Left lobe of liver (tissue), 2 donors: ENCODE measurements at regions not wholly inside any gene's neighbourhood (a gene's known extent, or its start where the extent isn't known, plus 50 kb on each side); places are given as distances from the start of the nearest gene placed in this dataset.
A peak's percentile ranks its signal among the peaks of the same experiment; 100 is the strongest.
"Not testable (repeated sequence)": the region's sequence is repeated elsewhere in the genome, so short reads cannot be mapped to it uniquely, and the experiment has no call there.

Experiments used
- ATAC-seq: fragments of 200-7000 bp; cut with Tn5 transposase; one replicate; pipeline ENCODE4 v1.9.1; 2020; ENCODE audit warnings: mild to moderate bottlenecking, moderate library complexity
- DNase-seq: peaks from one replicate; pipeline ENCODE4 v3.0.0-alpha.2; 2020; ENCODE audit warnings: low spot score
- donor health status: DM: no; HTN: no; CAD: no; lungs with moderate emphysema.
- donor health status: DM: no; HTN: yes; CAD: no.

GRCh38 chr2:142668420-142668819 is 209.0 kb upstream of the KYNU start:
- ATAC-seq (no peak), DNase-seq (no peak)

- ATAC-seq (no peak), DNase-seq (no peak)
These were observed 212.2 kb upstream of the KYNU start for GRCh38 chr2:142665241-142665640.

- ATAC-seq: no peak
- DNase-seq: no peak
These were observed 226.9 kb upstream of the KYNU start for GRCh38 chr2:142650601-142651000.

- no peak for ATAC-seq
- DNase-seq: no peak
These were observed 227.9 kb upstream of the KYNU start for GRCh38 chr2:142649581-142649980.

GRCh38 chr2:142642650-142643049 is 234.8 kb upstream of the KYNU start:
- DNase-seq (no peak), ATAC-seq (no peak)

DNA sequence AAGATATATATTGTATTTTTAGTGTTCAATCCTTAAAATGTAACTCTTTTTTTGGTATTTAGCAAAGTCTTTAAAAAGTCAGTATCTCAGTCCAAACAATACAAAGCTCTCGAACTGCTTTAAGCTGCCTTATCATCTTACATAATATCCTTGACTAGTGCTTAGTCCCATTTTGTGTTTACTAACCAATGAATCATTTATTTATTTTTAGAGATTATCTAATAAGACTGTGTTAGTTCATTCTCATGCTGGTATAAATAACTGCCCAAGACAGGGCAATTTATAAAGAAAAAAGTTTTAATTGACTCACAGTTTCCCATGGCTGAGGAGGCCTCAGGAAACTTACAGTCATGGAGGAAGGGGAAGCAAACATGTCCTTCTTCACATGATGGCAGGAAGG is 248.3 kb upstream of the KYNU start:
- DNase-seq: no peak
- no peak for ATAC-seq

DNA sequence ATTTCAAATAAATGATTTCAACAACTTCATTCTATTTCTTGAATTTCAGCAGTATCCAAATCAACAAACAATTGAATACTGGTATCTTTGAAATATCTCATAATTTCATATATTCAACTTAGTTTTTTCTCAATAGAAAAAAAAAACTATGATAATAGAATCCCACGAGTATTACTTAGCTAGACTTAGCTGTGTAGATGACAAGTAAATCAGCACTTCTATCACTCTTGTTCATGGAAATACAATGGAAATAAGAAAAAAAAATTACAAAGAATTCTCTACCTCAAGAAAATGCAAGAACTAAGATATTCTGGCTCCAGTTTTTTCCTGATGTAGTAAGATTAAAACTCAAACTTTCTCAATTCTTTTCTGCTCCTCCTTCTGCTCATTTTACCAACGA is 256.2 kb upstream of the KYNU start:
- DNase-seq: no peak
- ATAC-seq: no peak

DNA sequence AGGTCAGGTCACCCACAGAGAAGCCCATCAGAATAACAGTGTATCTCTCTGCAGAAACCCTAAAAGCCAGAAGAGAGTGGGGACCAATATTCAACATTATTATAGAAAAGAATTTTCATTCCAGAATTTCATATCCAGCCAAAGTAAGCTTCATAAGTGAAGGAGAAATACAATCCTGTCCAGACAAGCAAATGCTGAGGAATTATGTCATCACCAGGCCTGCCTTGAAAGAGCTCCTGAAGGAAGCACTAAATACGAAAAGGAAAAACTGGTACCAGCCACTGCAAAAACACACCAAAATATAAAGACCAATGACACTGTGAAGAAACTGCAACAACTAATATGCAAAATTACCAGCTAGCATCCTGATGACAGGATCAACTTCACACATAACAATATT is 260.0 kb upstream of the KYNU start:
- ATAC-seq (no peak), DNase-seq (no peak)

DNA sequence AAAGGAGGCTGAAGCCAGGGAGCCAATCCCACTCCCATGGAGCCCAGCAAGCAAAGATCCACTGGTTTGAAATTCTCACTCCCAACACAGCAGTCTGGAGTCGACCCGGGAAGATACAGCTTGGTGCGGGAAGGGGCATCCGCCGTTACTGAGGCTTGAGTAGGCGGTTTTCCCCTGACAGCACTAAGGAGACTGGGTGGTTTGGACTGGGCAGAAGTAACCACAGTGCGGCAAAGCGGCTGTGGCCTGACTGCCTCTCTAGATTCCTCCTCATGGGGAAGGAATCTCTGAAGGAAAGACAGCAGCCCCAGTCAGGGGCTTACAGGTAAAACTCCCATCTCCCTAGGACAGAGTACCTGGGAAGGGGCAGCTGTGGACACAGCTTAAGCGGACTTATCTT is 261.6 kb upstream of the KYNU start:
- DNase-seq (no peak), ATAC-seq (no peak)

- not testable (repeated sequence) for ATAC-seq, DNase-seq
These were observed 264.3 kb upstream of the KYNU start for GRCh38 chr2:142613193-142613592.

GRCh38 chr2:142605421-142605820 is 272.0 kb upstream of the KYNU start:
- DNase-seq (no peak), ATAC-seq (no peak)

DNA sequence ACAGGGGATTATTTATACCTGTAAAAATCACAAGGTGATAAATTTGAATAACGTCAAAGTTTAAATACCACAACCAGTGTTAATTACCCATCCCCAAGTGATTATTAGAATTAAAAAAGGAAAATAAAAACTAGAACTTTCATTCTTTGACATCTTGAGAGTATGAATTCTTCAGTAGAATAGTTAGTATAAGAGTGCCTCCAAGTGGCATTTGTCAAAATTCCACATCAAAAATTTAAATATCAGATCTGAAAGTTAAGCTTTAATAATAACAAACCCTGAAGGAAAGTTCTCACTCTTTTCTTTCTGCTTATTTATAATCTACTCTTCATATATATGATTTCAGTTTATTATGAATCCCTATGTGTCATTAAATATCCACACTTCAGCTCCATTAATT is 273.7 kb upstream of the KYNU start:
- no peak for DNase-seq
- peak; percentile 47 for ATAC-seq

DNA sequence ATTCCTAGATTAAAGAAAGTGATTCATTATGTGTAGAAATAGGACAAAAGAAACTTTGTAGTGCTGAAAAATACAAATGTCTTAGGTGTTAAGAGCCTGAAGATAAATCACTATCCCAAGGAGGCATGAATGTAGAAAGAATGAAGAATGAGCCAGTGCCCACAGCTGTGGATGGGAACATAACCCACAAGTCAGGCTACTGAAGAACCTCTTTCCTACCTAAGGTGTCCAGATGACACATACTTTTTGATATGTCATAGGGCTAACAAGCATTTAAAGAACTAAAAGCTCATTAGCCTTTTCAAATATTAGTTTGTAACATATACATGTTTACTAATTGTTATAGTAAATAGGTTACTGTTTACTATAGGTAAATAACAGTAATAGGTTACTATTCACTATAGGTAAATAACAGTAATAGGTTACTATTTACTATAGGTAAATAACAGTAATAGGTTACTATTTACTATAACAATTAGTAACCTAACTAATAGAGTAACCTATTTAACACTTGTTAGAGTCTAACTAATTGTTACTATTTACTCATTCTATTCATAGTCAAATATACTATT is 275.0 kb upstream of the KYNU start:
- ATAC-seq: no peak
- no peak for DNase-seq

DNA sequence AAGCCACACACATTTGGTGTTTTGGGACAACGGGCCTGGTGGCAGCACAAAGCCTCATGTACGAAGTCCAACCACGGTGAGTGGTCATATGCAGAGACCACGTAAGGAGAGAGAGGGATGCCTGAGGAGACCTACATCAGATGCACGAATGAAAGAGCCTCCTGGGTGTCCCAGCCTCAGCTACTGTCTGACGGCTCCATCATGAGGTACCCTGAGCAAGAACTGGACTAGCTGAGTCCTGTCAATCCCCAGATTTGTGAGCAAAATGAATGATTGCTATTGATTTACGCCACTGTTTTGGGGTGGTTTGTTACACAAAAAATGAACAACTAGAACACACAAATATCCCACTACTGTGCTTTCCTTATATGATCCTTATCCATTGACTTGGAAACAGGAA is 275.7 kb upstream of the KYNU start:
- no peak for DNase-seq
- ATAC-seq: no peak

DNA sequence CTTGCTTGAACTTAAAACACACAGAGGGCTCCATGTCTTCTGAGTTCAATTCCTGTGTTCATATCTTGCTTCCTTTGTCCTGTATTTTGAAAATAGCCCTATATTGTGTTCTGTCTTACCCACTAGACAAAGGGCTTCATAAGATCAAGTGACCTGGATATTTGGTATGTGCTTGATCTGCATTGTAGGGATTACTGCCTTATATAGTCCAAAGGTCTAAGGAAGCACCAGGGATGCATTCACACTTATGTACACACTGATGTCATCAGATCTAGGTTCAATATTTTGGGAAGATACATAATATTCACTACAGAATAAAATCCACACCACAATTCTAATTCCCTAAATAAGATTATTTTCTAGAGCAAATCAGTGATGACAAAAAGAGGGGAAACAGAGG is 278.0 kb upstream of the KYNU start:
- no peak for ATAC-seq
- DNase-seq: no peak

DNA sequence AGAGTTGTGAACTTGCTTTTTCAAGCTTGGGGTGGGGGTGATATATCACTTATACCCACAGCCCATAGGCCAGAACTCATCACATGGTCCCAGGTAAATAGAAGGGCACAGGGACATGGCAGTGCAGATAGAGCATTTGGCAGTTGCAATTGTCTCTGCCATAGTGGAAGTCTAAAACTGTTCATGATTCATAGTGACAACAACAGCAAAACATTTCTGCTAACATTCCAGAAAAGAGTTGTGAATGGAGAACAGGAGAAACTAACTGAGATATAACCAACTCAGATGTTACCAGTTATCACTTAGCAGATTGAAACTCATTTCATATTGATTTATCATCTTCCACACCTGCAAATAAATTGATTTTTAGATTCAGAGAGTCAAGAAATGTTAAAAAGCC is 278.6 kb upstream of the KYNU start:
- ATAC-seq: no peak

DNA sequence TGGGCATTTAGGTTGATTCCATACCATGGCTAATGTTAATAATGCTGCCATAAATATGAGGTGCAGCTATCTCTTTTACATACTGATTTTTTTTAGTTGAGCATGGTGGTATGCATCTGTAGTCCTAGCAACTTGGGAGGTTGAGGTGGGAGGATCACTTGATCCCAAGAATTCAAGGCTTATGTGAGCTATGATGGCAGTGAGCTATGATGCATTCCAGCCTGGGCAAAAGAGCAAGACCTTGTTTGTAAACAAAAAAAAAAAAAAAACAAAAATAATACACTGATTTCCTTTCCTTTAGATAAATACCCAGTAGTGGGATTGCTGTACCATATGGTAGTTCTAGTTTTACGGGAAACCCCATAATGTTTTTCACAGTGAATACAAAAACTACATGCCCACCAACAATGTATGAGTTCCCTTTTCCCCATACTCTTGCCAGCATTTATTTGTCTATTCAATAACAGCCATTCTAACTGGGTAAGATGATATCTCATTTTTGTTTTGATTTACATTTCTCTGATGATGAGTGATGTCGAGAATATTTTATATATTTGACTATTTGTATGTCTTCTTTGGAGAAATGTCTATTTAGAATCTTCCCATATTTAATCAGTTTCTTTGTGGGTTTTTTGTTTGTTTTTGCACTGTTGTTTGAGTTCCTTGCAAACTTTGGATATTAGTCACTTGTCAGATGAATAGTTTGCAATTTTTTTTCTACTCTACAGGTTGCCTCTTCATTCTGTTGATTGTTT is 281.0 kb upstream of the KYNU start:
- ATAC-seq (no peak), DNase-seq (no peak)

More for the DNA sequence above, 278.6 kb upstream of the KYNU start:
- no peak for DNase-seq

DNA sequence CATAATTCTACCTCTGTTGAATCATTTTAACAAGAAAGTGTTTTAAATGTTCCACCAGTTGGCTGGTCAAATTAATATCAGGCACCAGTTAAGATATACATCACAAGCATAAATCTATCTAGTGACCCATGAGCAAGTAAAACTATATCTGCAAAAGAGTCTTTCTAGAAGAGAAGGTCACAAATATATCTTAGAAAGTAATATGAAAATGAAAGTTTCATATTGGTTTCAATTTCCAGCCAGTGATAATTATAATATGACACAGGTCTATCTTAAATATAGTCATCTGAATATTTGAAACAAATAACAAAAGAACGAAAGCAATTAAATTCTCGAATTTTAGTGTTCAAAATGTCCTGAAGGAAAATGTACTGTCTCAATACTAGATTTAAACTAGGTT is 282.5 kb upstream of the KYNU start:
- ATAC-seq (no peak), DNase-seq (no peak)

DNA sequence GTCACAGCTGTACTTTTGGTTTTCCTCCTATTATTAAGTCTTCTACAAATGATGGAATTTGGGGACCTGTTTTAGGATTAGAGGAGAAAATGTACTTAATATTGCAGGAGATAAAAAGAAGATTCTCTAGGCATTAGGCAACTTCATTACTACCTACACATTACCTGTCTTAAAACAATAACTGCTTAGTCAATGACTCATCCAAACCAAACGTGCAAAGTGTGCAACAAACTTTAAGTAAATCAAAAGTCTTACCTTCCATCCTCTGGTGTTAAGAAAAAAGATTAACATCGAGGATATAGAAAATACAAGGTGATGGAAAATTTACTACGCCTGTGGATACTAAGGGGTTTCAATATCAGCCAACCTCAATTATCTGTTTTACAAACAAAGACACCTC is 285.3 kb upstream of the KYNU start:
- DNase-seq (no peak), ATAC-seq (no peak)

DNA sequence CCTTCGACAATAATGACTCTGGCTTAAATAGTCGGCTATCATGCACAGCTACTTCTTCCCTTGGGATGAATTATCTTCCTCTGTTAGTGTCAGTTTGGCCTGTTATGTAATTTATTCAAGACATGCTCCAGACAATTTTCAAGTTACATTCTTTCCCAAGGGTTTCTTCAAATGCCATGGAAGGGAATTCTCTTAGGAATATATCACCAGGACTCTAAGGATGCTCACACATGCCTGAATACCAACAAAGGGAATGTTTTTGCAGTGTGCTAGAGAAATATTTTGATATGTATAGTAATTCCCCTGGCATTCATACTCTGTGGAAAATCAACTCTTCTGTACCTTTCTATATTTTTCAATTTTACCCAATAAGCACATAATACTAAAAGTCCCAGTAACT is 286.0 kb upstream of the KYNU start:
- no peak for DNase-seq
- no peak for ATAC-seq

DNA sequence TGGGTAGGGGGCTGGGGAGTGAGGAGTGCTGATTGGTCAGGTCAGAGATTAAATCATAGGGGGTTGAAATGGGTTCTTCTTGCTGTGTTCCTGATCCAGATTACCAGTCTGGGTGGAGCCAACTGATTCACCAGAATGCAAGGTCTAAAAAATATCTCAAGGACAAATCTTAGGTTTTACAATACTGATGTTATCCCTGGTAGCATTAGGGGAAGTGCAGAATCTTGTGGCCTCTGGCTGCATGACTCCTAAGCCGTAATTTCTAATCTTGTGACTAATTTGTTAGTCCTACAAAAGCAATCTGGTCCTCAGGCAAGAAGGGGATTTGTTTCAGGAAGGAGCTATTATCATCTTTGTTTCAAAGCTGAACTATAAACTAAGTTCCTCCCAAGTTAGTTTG is 289.2 kb upstream of the KYNU start:
- DNase-seq: no peak
- ATAC-seq: no peak

DNA sequence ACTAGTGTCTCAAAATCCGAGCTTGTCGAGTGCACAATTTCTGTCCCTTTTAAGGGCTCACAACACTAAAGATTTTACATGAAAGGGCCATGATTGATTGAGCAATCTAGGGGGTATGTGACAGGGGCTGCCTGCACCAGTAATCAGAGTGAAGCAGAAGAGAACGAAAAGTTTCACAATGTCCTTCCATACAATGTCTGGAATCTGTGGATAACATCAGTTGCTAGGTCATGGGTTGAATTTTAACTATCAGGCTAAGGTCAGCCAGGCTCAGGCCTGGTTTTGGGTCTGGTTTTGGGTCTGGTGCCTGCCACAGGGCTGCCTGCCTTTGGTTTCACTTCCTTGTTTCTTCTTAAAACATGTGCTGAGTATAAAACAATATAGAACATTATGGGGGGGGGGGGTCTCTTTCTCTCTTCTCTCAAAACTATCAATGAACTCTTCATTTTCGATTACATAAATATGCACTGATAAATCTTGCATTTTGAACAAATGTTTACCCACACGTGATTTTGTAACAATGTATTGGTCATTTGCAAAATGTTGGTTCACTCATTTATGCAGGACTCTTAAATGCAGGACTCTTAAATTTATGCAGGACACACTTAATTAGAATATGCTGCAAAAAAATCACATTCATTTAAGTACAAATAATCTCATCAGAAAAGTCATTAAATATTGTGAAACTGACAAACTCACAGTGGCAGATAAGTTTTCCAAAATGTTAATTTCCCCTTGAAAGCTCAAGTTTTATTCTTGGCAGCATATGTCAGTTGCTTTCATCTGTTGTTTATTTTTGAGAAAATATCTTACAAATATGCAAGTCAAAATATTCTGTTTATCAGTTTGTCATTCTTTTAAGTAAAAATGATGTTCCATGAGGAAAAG is 290.5 kb upstream of the KYNU start:
- ATAC-seq: peak; percentile 58
- peak; percentile 61 for DNase-seq
